HFFc6 (cell line): ENCODE measurements at regions not wholly inside any gene's neighbourhood (a gene's known extent, or its start where the extent isn't known, plus 50 kb on each side); places are given as distances from the start of the nearest gene placed in this dataset.
A peak's percentile ranks its signal among the peaks of the same experiment; 100 is the strongest.

ENCODE experiments used
- DNase-seq: peaks from one replicate; pipeline ENCODE4 v3.0.0-alpha.2; 2018
- H3K27ac Mint-ChIP-seq: 2 replicates; pipeline ENCODE4 v1.8.0; 2020; ENCODE audit warnings: mild to moderate bottlenecking, mixed read lengths
- H3K27me3 Mint-ChIP-seq: 2 replicates; pipeline ENCODE4 v1.8.0; 2021; ENCODE audit warnings: mild to moderate bottlenecking, moderate library complexity, mixed read lengths; ENCODE audit not compliant: insufficient read depth
- H3K36me3 Mint-ChIP-seq: 2 replicates; pipeline ENCODE4 v1.8.0; 2021; ENCODE audit warnings: low read depth, mixed read lengths
- H3K4me1 Mint-ChIP-seq: 2 replicates; pipeline ENCODE4 v1.8.0; 2020; ENCODE audit warnings: low read depth, mixed read lengths
- H3K4me3 Mint-ChIP-seq: 2 replicates; pipeline ENCODE4 v1.8.0; 2020; ENCODE audit warnings: mild to moderate bottlenecking, moderate library complexity, mixed read lengths
- H3K9me3 Mint-ChIP-seq: 2 replicates; pipeline ENCODE4 v1.8.0; 2020; ENCODE audit warnings: mild to moderate bottlenecking, mixed read lengths
- CTCF ChIP-seq: fragments of 200-600 bp; sonication (generic); IDR thresholded peaks from 2 replicates; pipeline ENCODE4 v1.5.0; 2021; ENCODE audit warnings: antibody characterized with exemption, mild to moderate bottlenecking

- no peaks in the 10 kb centered on the region for H3K36me3 Mint-ChIP-seq
- no peaks in the 10 kb centered on the region; the same call in none of the 2 replicates for H3K27me3 Mint-ChIP-seq
- no peaks in the 10 kb centered on the region for H3K9me3 Mint-ChIP-seq
- no peak overlapping the region for H3K27ac Mint-ChIP-seq
- no peak overlapping the region for H3K4me3 Mint-ChIP-seq
- TF ChIP-seq CTCF: no peak
- DNase-seq: no peak
- H3K4me1 Mint-ChIP-seq: peaks cover 9% of the 10 kb centered on the region; the same call in 1 of the 2 replicates
Observed at GRCh38 chr5:135219868-135220267, 179.2 kb downstream of the MACROH2A1 start.

GRCh38 chr5:135218790-135219568 is 180.1 kb downstream of the MACROH2A1 start:
- no peak for TF ChIP-seq CTCF
- H3K9me3 Mint-ChIP-seq: no peaks in the 10 kb centered on the region
- peaks cover 9% of the 10 kb centered on the region; the same call in 1 of the 2 replicates for H3K4me1 Mint-ChIP-seq
- no peak overlapping the region for H3K4me3 Mint-ChIP-seq
- H3K27me3 Mint-ChIP-seq: no peaks in the 10 kb centered on the region; the same call in none of the 2 replicates
- no peak for DNase-seq
- H3K36me3 Mint-ChIP-seq: no peaks in the 10 kb centered on the region
- no peak overlapping the region for H3K27ac Mint-ChIP-seq

- no peaks in the 10 kb centered on the region; the same call in none of the 2 replicates for H3K27me3 Mint-ChIP-seq
- no peak for DNase-seq
- no peaks in the 10 kb centered on the region for H3K9me3 Mint-ChIP-seq
- no peak for TF ChIP-seq CTCF
- no peaks in the 10 kb centered on the region for H3K36me3 Mint-ChIP-seq
- no peak overlapping the region for H3K27ac Mint-ChIP-seq
- no peak overlapping the region for H3K4me3 Mint-ChIP-seq
- peaks cover 9% of the 10 kb centered on the region; the same call in 1 of the 2 replicates for H3K4me1 Mint-ChIP-seq
Observed at GRCh38 chr5:135218486-135218755, 180.6 kb downstream of the MACROH2A1 start.

GRCh38 chr5:135217669-135218485 is 181.2 kb downstream of the MACROH2A1 start:
- H3K36me3 Mint-ChIP-seq: no peaks in the 10 kb centered on the region
- no peak overlapping the region for H3K27ac Mint-ChIP-seq
- H3K9me3 Mint-ChIP-seq: no peaks in the 10 kb centered on the region
- DNase-seq: no peak
- no peak overlapping the region for H3K4me3 Mint-ChIP-seq
- H3K27me3 Mint-ChIP-seq: no peaks in the 10 kb centered on the region; the same call in none of the 2 replicates
- peak; percentile 32; the same call in 1 of the 2 replicates for TF ChIP-seq CTCF
- H3K4me1 Mint-ChIP-seq: peaks cover 9% of the 10 kb centered on the region; the same call in 1 of the 2 replicates

DNA sequence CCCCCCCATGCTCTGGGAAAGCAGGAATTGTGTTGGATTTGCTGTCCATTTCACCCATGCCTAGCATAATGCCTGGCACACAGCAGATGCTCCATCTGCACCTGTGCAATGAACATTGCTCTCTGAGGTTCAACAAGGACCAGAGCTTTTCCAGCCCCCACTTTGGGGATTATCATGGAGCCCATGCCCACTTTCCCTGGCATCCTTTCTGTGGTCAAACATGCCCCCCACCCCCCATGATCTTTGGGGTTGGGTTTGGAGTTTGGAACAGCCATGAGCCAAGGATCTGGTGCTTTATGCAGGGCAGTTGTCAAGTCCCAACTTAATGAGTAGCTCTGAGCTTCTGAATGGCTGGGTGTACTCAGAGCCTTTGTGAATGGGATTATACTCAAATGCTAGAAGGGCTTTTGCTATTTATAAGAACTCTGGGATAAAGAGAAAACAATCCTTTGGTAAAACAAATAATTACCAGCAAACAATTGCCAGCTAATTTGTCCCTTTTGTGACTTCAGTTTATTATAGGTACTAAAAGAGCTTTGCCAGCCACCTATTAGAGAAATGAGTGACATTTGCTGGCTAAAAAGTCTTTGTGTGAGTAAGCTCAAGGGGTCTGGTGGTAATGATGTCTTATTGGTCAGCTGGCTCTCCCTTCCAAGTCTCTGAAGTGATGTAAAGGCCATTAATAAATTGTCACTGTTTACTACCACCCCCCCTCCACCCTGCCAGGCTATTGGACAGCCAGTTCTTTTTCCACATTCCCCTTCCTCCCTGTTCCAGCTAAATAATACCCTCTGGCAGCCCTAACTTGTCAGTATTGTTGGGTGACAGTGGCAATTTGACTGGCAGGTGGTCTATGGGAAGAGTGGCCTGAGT is 182.3 kb downstream of the MACROH2A1 start:
- H3K36me3 Mint-ChIP-seq: no peaks in the 10 kb centered on the region
- no peak overlapping the region for H3K4me3 Mint-ChIP-seq
- TF ChIP-seq CTCF: no peak
- H3K27ac Mint-ChIP-seq: no peak overlapping the region
- peaks cover 3% of the 10 kb centered on the region for H3K4me1 Mint-ChIP-seq
- H3K9me3 Mint-ChIP-seq: no peaks in the 10 kb centered on the region
- DNase-seq: no peak
- H3K27me3 Mint-ChIP-seq: no peaks in the 10 kb centered on the region; the same call in none of the 2 replicates
